WTC11 (cell line): ENCODE measurements at regions not wholly inside any gene's neighbourhood (a gene's known extent, or its start where the extent isn't known, plus 50 kb on each side); places are given as distances from the start of the nearest gene placed in this dataset.

Source experiments
- ATAC-seq: fragments of 200-7000 bp; cut with Tn5 transposase; 2 replicates; pipeline ENCODE4 v1.10.0; 2021; ENCODE audit warnings: mild to moderate bottlenecking, moderate library complexity
- CTCF ChIA-PET: fragments of 300-600 bp; sonication (Branson Sonifier 250); formaldehyde crosslinking; loops from one replicate; lab custom pipeline; 2021; ENCODE audit warnings: antibody characterized with exemption; lab: Charles Lee
- POLR2A ChIA-PET: fragments of 350-600 bp; sonication (Branson Sonifier 250); formaldehyde crosslinking; loops from one replicate; lab custom pipeline; 2021; ENCODE audit warnings: antibody characterized with exemption; lab: Charles Lee
- DNase-seq: peaks from one replicate; pipeline ENCODE4 v3.0.0; 2021; ENCODE audit warnings: low spot score
- H3K27ac Mint-ChIP-seq: 2 replicates; pipeline ENCODE4 v1.8.0; 2021; ENCODE audit warnings: mixed read lengths
- H3K27me3 Mint-ChIP-seq: 2 replicates; pipeline ENCODE4 v1.8.0; 2021; ENCODE audit warnings: low read depth, mild to moderate bottlenecking, moderate library complexity, mixed read lengths
- H3K36me3 Mint-ChIP-seq: 2 replicates; pipeline ENCODE4 v1.8.0; 2021; ENCODE audit warnings: mixed read lengths
- H3K4me1 Mint-ChIP-seq: 2 replicates; pipeline ENCODE4 v1.8.0; 2022; ENCODE audit warnings: mixed read lengths
- H3K4me3 Mint-ChIP-seq: 2 replicates; pipeline ENCODE4 v1.8.0; 2021; ENCODE audit warnings: mild to moderate bottlenecking, moderate library complexity, mixed read lengths
- H3K9me3 Mint-ChIP-seq: 2 replicates; pipeline ENCODE4 v1.8.0; 2021; ENCODE audit warnings: mixed read lengths
- AR ChIP-seq: fragments of 250-450 bp; sonication (Bioruptor Pico); IDR thresholded peaks from 2 replicates; pipeline ENCODE4 v1.9.0; 2021; ENCODE audit warnings: mild to moderate bottlenecking
- CREM ChIP-seq: sonication (generic); formaldehyde crosslinking; IDR thresholded peaks from 2 replicates; pipeline ENCODE4 v1.8.1; 2022; ENCODE audit warnings: mild to moderate bottlenecking, missing genetic modification reagents, moderate library complexity
- ELF4 ChIP-seq: sonication (generic); formaldehyde crosslinking; IDR thresholded peaks from 2 replicates; pipeline ENCODE4 v1.8.1; 2022; ENCODE audit warnings: low read depth, mild to moderate bottlenecking, moderate library complexity, missing genetic modification reagents
- ERG ChIP-seq: fragments of 250-450 bp; sonication (Bioruptor Pico); IDR thresholded peaks from 2 replicates; pipeline ENCODE4 v1.8.0; 2021; ENCODE audit warnings: mild to moderate bottlenecking
- FOXP4 ChIP-seq: sonication (generic); formaldehyde crosslinking; IDR thresholded peaks from 2 replicates; pipeline ENCODE4 v1.8.0; 2022; ENCODE audit warnings: mild to moderate bottlenecking, missing genetic modification reagents
- GTF2I ChIP-seq: fragments of 250-450 bp; sonication (Bioruptor Pico); conservative IDR thresholded peaks from 2 replicates; pipeline ENCODE4 v1.4.0; 2021; ENCODE audit warnings: mild to moderate bottlenecking
- KAT7 ChIP-seq: sonication (generic); formaldehyde crosslinking; IDR thresholded peaks from 2 replicates; pipeline ENCODE4 v1.8.1; 2023; ENCODE audit warnings: missing genetic modification reagents, mild to moderate bottlenecking, borderline replicate concordance
- MAX ChIP-seq: sonication (generic); formaldehyde crosslinking; IDR thresholded peaks from 2 replicates; pipeline ENCODE4 v1.8.0; 2022; ENCODE audit warnings: mild to moderate bottlenecking, missing genetic modification reagents
- NR3C1 ChIP-seq: sonication (generic); formaldehyde crosslinking; conservative IDR thresholded peaks from 2 replicates; pipeline ENCODE4 v1.8.1; 2023; ENCODE audit warnings: low read depth, mild to moderate bottlenecking, missing genetic modification reagents
- RORB ChIP-seq: fragments of 250-450 bp; sonication (Bioruptor Pico); IDR thresholded peaks from 2 replicates; pipeline ENCODE4 v1.9.0; 2021; ENCODE audit warnings: mild to moderate bottlenecking
- STAT6 ChIP-seq: sonication (generic); formaldehyde crosslinking; conservative IDR thresholded peaks from 2 replicates; pipeline ENCODE4 v1.8.1; 2023; ENCODE audit warnings: mild to moderate bottlenecking, low read depth, missing genetic modification reagents, moderate library complexity
- TEAD1 ChIP-seq: sonication (generic); formaldehyde crosslinking; IDR thresholded peaks from 2 replicates; pipeline ENCODE4 v1.8.0; 2022; ENCODE audit warnings: mild to moderate bottlenecking, missing genetic modification reagents
- USF1 ChIP-seq: sonication (generic); formaldehyde crosslinking; IDR thresholded peaks from 2 replicates; pipeline ENCODE4 v1.8.0; 2022; ENCODE audit warnings: mild to moderate bottlenecking, missing genetic modification reagents
- ZBTB43 ChIP-seq: sonication (generic); formaldehyde crosslinking; IDR thresholded peaks from 2 replicates; pipeline ENCODE4 v1.8.1; 2023; ENCODE audit warnings: mild to moderate bottlenecking, missing genetic modification reagents
- ZNF232 ChIP-seq: sonication (generic); formaldehyde crosslinking; IDR thresholded peaks from 2 replicates; pipeline ENCODE4 v1.8.0; 2022; ENCODE audit warnings: mild to moderate bottlenecking, missing genetic modification reagents
- ZNF281 ChIP-seq: sonication (generic); formaldehyde crosslinking; IDR thresholded peaks from 2 replicates; pipeline ENCODE4 v1.8.0; 2023; ENCODE audit warnings: mild to moderate bottlenecking, missing genetic modification reagents
- ZNF425 ChIP-seq: fragments of 250-450 bp; sonication (Bioruptor Pico); conservative IDR thresholded peaks from 2 replicates; pipeline ENCODE4 v1.9.0; 2021; ENCODE audit warnings: mild to moderate bottlenecking
- ZNF512 ChIP-seq: sonication (generic); formaldehyde crosslinking; IDR thresholded peaks from 2 replicates; pipeline ENCODE4 v1.8.1; 2022; ENCODE audit warnings: missing genetic modification reagents, borderline replicate concordance

GRCh38 chr10:78389419-78389818 is 355.8 kb downstream of the RPS24 start:
- no peaks in the 10 kb centered on the region for H3K27me3 Mint-ChIP-seq
- H3K9me3 Mint-ChIP-seq: peaks cover 5% of the 10 kb centered on the region; the same call in 1 of the 2 replicates
- POLR2A ChIA-PET: no interaction called here
- H3K4me1 Mint-ChIP-seq: no peaks in the 10 kb centered on the region
- ATAC-seq (no peak), DNase-seq (no peak)
- no peaks in the 10 kb centered on the region for H3K36me3 Mint-ChIP-seq
- CTCF ChIA-PET: interaction anchor here (1.4 kb wide), 1 partner anchor 12 kb away, joined by 4 read pairs; no protein-coding TSS in a partner anchor
- H3K4me3 Mint-ChIP-seq: no peak overlapping the region
- no peak overlapping the region for H3K27ac Mint-ChIP-seq
- no peak for TF ChIP-seq ZNF425 (CRISPR knock-in tag)
- no peak for TF ChIP-seq ZNF281 (CRISPR knock-in tag)
- TF ChIP-seq KAT7 (CRISPR knock-in tag): no peak
- TF ChIP-seq ELF4 (CRISPR knock-in tag): no peak
- TF ChIP-seq MAX (CRISPR knock-in tag): no peak
- TF ChIP-seq ERG (CRISPR knock-in tag): no peak
- TF ChIP-seq AR (CRISPR knock-in tag): no peak
- TF ChIP-seq TEAD1 (CRISPR knock-in tag): no peak
- TF ChIP-seq GTF2I (CRISPR knock-in tag): no peak
- TF ChIP-seq ZNF512: no peak
- no peak for TF ChIP-seq NR3C1 (CRISPR knock-in tag)
- no peak for TF ChIP-seq ZBTB43 (CRISPR knock-in tag)
- no peak for TF ChIP-seq RORB (CRISPR knock-in tag)
- TF ChIP-seq ZNF232 (CRISPR knock-in tag): no peak
- TF ChIP-seq FOXP4 (CRISPR knock-in tag): no peak
- no peak for TF ChIP-seq CREM (CRISPR knock-in tag)
- TF ChIP-seq USF1: no peak
- TF ChIP-seq STAT6 (CRISPR knock-in tag): no peak
